HL-60 (cell line): ENCODE measurements at regions not wholly inside any gene's neighbourhood (a gene's known extent, or its start where the extent isn't known, plus 50 kb on each side); places are given as distances from the start of the nearest gene placed in this dataset.
A peak's percentile ranks its signal among the peaks of the same experiment; 100 is the strongest.
"Not testable (repeated sequence)": the region's sequence is repeated elsewhere in the genome, so short reads cannot be mapped to it uniquely, and the experiment has no call there.

ENCODE experiments used
- DNase-seq, 2 experiments: peaks; one replicate each; pipeline ENCODE4 v3.0.0-alpha.2; 2010 to 2020; ENCODE audit warnings: low read depth in 1 of 2, low spot score in 1 of 2
- H3K27ac ChIP-seq: fragments of 250-450 bp; sonication (Bioruptor Pico); replicated peaks from 2 replicates; pipeline ENCODE4 v1.5.1; 2020; ENCODE audit warnings: mild to moderate bottlenecking, moderate library complexity
- H3K27me3 ChIP-seq: fragments of 250-450 bp; sonication (Bioruptor Pico); 2 replicates; pipeline ENCODE4 v1.5.1; 2021; ENCODE audit warnings: mild to moderate bottlenecking, moderate library complexity; ENCODE audit not compliant: insufficient read depth, poor library complexity, severe bottlenecking
- H3K4me3 ChIP-seq: replicated peaks from 2 replicates; pipeline ENCODE4 v1.5.1; 2011; ENCODE audit warnings: mild to moderate bottlenecking, control low read depth, low read length; ENCODE audit not compliant: insufficient read depth
- CTCF ChIP-seq: IDR thresholded peaks from one replicate; pipeline ENCODE4 v1.5.1; 2011; ENCODE audit warnings: low read length, control low read depth, inconsistent platforms; ENCODE audit not compliant: insufficient read depth
- GABPA ChIP-seq: IDR thresholded peaks from 2 replicates; pipeline ENCODE4 v1.6.1; 2012; ENCODE audit warnings: low read depth
- POLR2AphosphoS5 ChIP-seq: IDR thresholded peaks from 2 replicates; pipeline ENCODE4 v1.6.1; 2012; ENCODE audit warnings: low read depth
- REST ChIP-seq: IDR thresholded peaks from 2 replicates; pipeline ENCODE4 v1.6.1; 2012; ENCODE audit warnings: low read depth; ENCODE audit not compliant: insufficient replicate concordance
- SPI1 ChIP-seq: IDR thresholded peaks from 2 replicates; pipeline ENCODE4 v1.6.1; 2012; ENCODE audit warnings: low read depth, mild to moderate bottlenecking, borderline replicate concordance

- Histone ChIP-seq H3K27ac (no peak overlapping the region), H3K27me3 (no peaks in the 10 kb centered on the region), H3K4me3 (no peak overlapping the region)
- TF ChIP-seq GABPA, result no peak
- DNase-seq, result no peak
Measured at GRCh38 chr9:88256216-88256615, 117.9 kb upstream of the SPATA31C2 start.

- not testable (repeated sequence) for H3K4me3 ChIP-seq, H3K27me3 ChIP-seq, H3K27ac ChIP-seq
- peak; percentile 24 to 59 for DNase-seq
Measured at GRCh38 chr9:88255806-88256205, 117.5 kb upstream of the SPATA31C2 start.

GRCh38 chr9:88251903-88252302 is 113.6 kb upstream of the SPATA31C2 start:
- TF ChIP-seq POLR2AphosphoS5 (no peak), CTCF (no peak), SPI1 (no peak), REST (no peak), GABPA (no peak)
- Histone ChIP-seq H3K27ac (no peak overlapping the region), H3K27me3 (no peaks in the 10 kb centered on the region), H3K4me3 (no peak overlapping the region)
- DNase-seq, result no peak

GRCh38 chr9:88243736-88244135 is 105.5 kb upstream of the SPATA31C2 start:
- Histone ChIP-seq H3K4me3 (no peak overlapping the region), H3K27ac (no peak overlapping the region), H3K27me3 (no peaks in the 10 kb centered on the region)
- TF ChIP-seq CTCF, result no peak
- TF ChIP-seq GABPA, result no peak
- no peak for DNase-seq

- no peak overlapping the region for H3K27ac ChIP-seq
- no peak overlapping the region for H3K4me3 ChIP-seq
- no peaks in the 10 kb centered on the region for H3K27me3 ChIP-seq
- DNase-seq, result no peak
- TF ChIP-seq CTCF, result no peak
- no peak for TF ChIP-seq SPI1
- TF ChIP-seq REST, result no peak
- no peak for TF ChIP-seq GABPA
- TF ChIP-seq POLR2AphosphoS5, result no peak
Measured at GRCh38 chr9:88242879-88243278, 104.6 kb upstream of the SPATA31C2 start.
